GM21360 (cell line): ENCODE measurements at regions not wholly inside any gene's neighbourhood (a gene's known extent, or its start where the extent isn't known, plus 50 kb on each side); places are given as distances from the start of the nearest gene placed in this dataset.
"Not testable (repeated sequence)": the region's sequence is repeated elsewhere in the genome, so short reads cannot be mapped to it uniquely, and the experiment has no call there.

Experiments used
- ATAC-seq: cut with Tn5 transposase; IDR thresholded peaks from one replicate; pipeline ENCODE4 v1.9.1; 2021; ENCODE audit warnings: mild to moderate bottlenecking, moderate library complexity; ENCODE audit not compliant: unreplicated experiment

GRCh38 chr21:35622612-35623011 lies 437.7 kb downstream of the SETD4 start:
- no peak for ATAC-seq

GRCh38 chr21:35619184-35619583 lies 441.1 kb downstream of the SETD4 start:
- ATAC-seq, result no peak

GRCh38 chr21:35617491-35617890 lies 442.8 kb downstream of the SETD4 start:
- ATAC-seq, result no peak

- ATAC-seq, result no peak
Observed at GRCh38 chr21:35616090-35616489, 444.2 kb downstream of the SETD4 start.

- ATAC-seq, result no peak
Observed at GRCh38 chr21:35615325-35615724, 445.0 kb downstream of the SETD4 start.

GRCh38 chr21:35614396-35614921 lies 445.9 kb downstream of the SETD4 start:
- ATAC-seq, result no peak

- no peak for ATAC-seq
Observed at GRCh38 chr21:35611708-35612132, 448.6 kb downstream of the SETD4 start.

GRCh38 chr21:35609263-35609662 lies 451.1 kb downstream of the SETD4 start:
- no peak for ATAC-seq

GRCh38 chr21:35607406-35607805 lies 452.9 kb downstream of the SETD4 start:
- ATAC-seq, result no peak

GRCh38 chr21:35606578-35606977 lies 453.7 kb downstream of the SETD4 start:
- no peak for ATAC-seq

GRCh38 chr21:35606146-35606545 lies 454.2 kb downstream of the SETD4 start:
- ATAC-seq, result no peak

GRCh38 chr21:35603494-35603893 lies 456.8 kb downstream of the SETD4 start:
- no peak for ATAC-seq

GRCh38 chr21:35602811-35603362 lies 457.4 kb downstream of the SETD4 start:
- no peak for ATAC-seq

- ATAC-seq, result no peak
Observed at GRCh38 chr21:35601211-35601610, 459.1 kb downstream of the SETD4 start.

GRCh38 chr21:35599164-35599563 lies 461.2 kb downstream of the SETD4 start:
- ATAC-seq, result no peak

GRCh38 chr21:35597750-35598339 lies 462.5 kb downstream of the SETD4 start:
- ATAC-seq, result no peak

GRCh38 chr21:35594905-35595304 lies 465.4 kb downstream of the SETD4 start:
- no peak for ATAC-seq

- no peak for ATAC-seq
Observed at GRCh38 chr21:35593000-35593502, 467.3 kb downstream of the SETD4 start.

GRCh38 chr21:35590284-35590683 lies 470.0 kb downstream of the SETD4 start:
- not testable (repeated sequence) for ATAC-seq

GRCh38 chr21:35587841-35588380 lies 472.4 kb downstream of the SETD4 start:
- ATAC-seq, result no peak

- no peak for ATAC-seq
Observed at GRCh38 chr21:35586305-35586704, 474.0 kb downstream of the SETD4 start.

GRCh38 chr21:35585878-35586277 lies 474.4 kb downstream of the SETD4 start:
- no peak for ATAC-seq
